ENCODE measurements at regions not wholly inside any gene's neighbourhood (a gene's known extent, or its start where the extent isn't known, plus 50 kb on each side); places are given as distances from the start of the nearest gene placed in this dataset.
A peak's percentile ranks its signal among the peaks of the same experiment; 100 is the strongest.

- DNase-seq (ENCODE audit: low read depth, low spot score), result no peak
- ChIA-PET CTCF (interaction anchor here (0.6 to 2.3 kb wide), 13 partner anchors 12 to 360 kb away, joined by 3 to 30 read pairs (median 3); partner anchors contain the start of gene ANKH), POLR2A (no interaction called here)
- H3K36me3 ChIP-seq (ENCODE audit: control insufficient read depth in 2 of 2, extremely low read depth in 1 of 2, insufficient read depth in 2 of 2, low read length in 2 of 2), result no peaks in the 10 kb centered on the region
- H3K4me3 ChIP-seq (replicated peaks in 1 of 3; ENCODE audit: insufficient read depth in 1 of 3, low read depth in 1 of 3, low read length in 3 of 3), result no peak overlapping the region
- BruUV-seq (replicated peaks), result no TSS peak
- H3K27me3 ChIP-seq (ENCODE audit: control insufficient read depth in 2 of 2, insufficient read depth in 2 of 2, low read length in 2 of 2), result peaks cover 2 to 5% of the 10 kb centered on the region in 2 experiments
- peak overlapping the region; percentile 7 for H3K9ac ChIP-seq (replicated peaks; ENCODE audit: extremely low read depth, insufficient read depth, low read length)
- TF ChIP-seq MYC (IDR thresholded peaks at IDR 0.05; ENCODE audit: low read depth, low read length), result no peak
- TF ChIP-seq GATA2 (IDR thresholded peaks at IDR 0.05; ENCODE audit: insufficient read depth, insufficient read length, low read depth, low read length), result no peak
- no peaks in the 10 kb centered on the region for H3K9me1 ChIP-seq (replicated peaks; ENCODE audit: control insufficient read depth, extremely low read depth, insufficient read depth, low read length)
- peaks cover 23% of the 10 kb centered on the region for H3K4me1 ChIP-seq (ENCODE audit: control insufficient read depth, extremely low read depth, insufficient read depth, low read length)
- no peaks in the 10 kb centered on the region for H3K9me3 ChIP-seq (replicated peaks; ENCODE audit: control insufficient read depth, insufficient read depth, low read length)
- intact Hi-C loops (cut with micrococcal nuclease), result loop anchor here (2.0 kb wide), 1 partner anchor 138 kb away; the partner anchor contains the start of gene ANKH
- peak overlapping the region; percentile 36 for H3K4me2 ChIP-seq (ENCODE audit: insufficient read depth, low read length)
- no peak overlapping the region for H2AFZ ChIP-seq (ENCODE audit: low read depth, low read length)
- no peaks in the 10 kb centered on the region for H4K20me1 ChIP-seq (replicated peaks; ENCODE audit: control insufficient read depth, extremely low read depth, insufficient read depth, low read length)
- dilution Hi-C loops (cut with MboI; ENCODE audit: extremely low pct_ligation_motif_present, low sequenced_read_pairs), result loop anchor here (25.0 kb wide), 1 partner anchor 272 kb away; no protein-coding TSS in a partner anchor
- no peak for FAIRE-seq
- peak overlapping the region; percentile 75 for H3K27ac ChIP-seq (ENCODE audit: insufficient read depth, low read depth, low read length)
- H3K79me2 ChIP-seq (ENCODE audit: control insufficient read depth, insufficient read depth, low read length), result no peaks in the 10 kb centered on the region
Observed at GRCh38 chr5:15008921-15009320, 137.3 kb upstream of the ANKH start.

GRCh38 chr5:15008476-15008875, 136.9 kb upstream of the ANKH start:
- dilution Hi-C loops (cut with MboI; ENCODE audit: extremely low pct_ligation_motif_present, low sequenced_read_pairs), result loop anchor here (25.0 kb wide), 1 partner anchor 271 kb away; no protein-coding TSS in a partner anchor
- no peak overlapping the region for H2AFZ ChIP-seq (ENCODE audit: low read depth, low read length)

More at GRCh38 chr5:15008476-15008875, 136.9 kb upstream of the ANKH start:
- intact Hi-C loops (cut with micrococcal nuclease), result loop anchor here (2.0 kb wide), 1 partner anchor 138 kb away; the partner anchor contains the start of gene ANKH
- no peaks in the 10 kb centered on the region for H3K9me3 ChIP-seq (replicated peaks; ENCODE audit: control insufficient read depth, insufficient read depth, low read length)
- peak; percentile 97 for FAIRE-seq
- POLR2A ChIA-PET, result no interaction called here
- H3K4me3 ChIP-seq (replicated peaks in 1 of 3; ENCODE audit: insufficient read depth in 1 of 3, low read depth in 1 of 3, low read length in 3 of 3), result no peak overlapping the region
- DNase-seq (ENCODE audit: low read depth, low spot score), result peak; percentile 91
- BruUV-seq (replicated peaks), result no TSS peak
- H3K4me1 ChIP-seq (ENCODE audit: control insufficient read depth, extremely low read depth, insufficient read depth, low read length), result peaks cover 23% of the 10 kb centered on the region
- no peaks in the 10 kb centered on the region for H3K36me3 ChIP-seq (ENCODE audit: control insufficient read depth in 2 of 2, extremely low read depth in 1 of 2, insufficient read depth in 2 of 2, low read length in 2 of 2)
- peak; percentile 76 for TF ChIP-seq JUN (IDR thresholded peaks at IDR 0.05; ENCODE audit: borderline replicate concordance, insufficient read depth, insufficient read length, low read depth)
- TF ChIP-seq FOS (IDR thresholded peaks at IDR 0.05; ENCODE audit: borderline replicate concordance, insufficient read depth, low read length), result peak; percentile 79
- no peak for TF ChIP-seq POLR2A (IDR thresholded peaks at IDR 0.05; ENCODE audit: low read depth, low read length)
- TF ChIP-seq, protein P1, sequence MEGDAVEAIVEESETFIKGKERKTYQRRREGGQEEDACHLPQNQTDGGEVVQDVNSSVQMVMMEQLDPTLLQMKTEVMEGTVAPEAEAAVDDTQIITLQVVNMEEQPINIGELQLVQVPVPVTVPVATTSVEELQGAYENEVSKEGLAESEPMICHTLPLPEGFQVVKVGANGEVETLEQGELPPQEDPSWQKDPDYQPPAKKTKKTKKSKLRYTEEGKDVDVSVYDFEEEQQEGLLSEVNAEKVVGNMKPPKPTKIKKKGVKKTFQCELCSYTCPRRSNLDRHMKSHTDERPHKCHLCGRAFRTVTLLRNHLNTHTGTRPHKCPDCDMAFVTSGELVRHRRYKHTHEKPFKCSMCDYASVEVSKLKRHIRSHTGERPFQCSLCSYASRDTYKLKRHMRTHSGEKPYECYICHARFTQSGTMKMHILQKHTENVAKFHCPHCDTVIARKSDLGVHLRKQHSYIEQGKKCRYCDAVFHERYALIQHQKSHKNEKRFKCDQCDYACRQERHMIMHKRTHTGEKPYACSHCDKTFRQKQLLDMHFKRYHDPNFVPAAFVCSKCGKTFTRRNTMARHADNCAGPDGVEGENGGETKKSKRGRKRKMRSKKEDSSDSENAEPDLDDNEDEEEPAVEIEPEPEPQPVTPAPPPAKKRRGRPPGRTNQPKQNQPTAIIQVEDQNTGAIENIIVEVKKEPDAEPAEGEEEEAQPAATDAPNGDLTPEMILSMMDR (IDR thresholded peaks at IDR 0.05; ENCODE audit: extremely low read depth in 1 of 2, insufficient read depth in 1 of 2, low read depth in 1 of 2, low read length in 2 of 2), result no peak
- no peak for TF ChIP-seq EZH2 (IDR thresholded peaks at IDR 0.05; ENCODE audit: borderline replicate concordance, low read depth, low read length, severe bottlenecking)
- TF ChIP-seq MAX (IDR thresholded peaks at IDR 0.05; ENCODE audit: insufficient read depth, insufficient read length), result no peak
- TF ChIP-seq POLR2AphosphoS5 (IDR thresholded peaks at IDR 0.05; ENCODE audit: insufficient read depth, low read depth, low read length), result peak; percentile 36
- no peak for TF ChIP-seq MYC (IDR thresholded peaks at IDR 0.05; ENCODE audit: low read depth, low read length)
- TF ChIP-seq GATA2 (IDR thresholded peaks at IDR 0.05; ENCODE audit: insufficient read depth, insufficient read length, low read depth, low read length), result no peak
- H3K27ac ChIP-seq (ENCODE audit: insufficient read depth, low read depth, low read length), result peak overlapping the region; percentile 75
- H3K9ac ChIP-seq (replicated peaks; ENCODE audit: extremely low read depth, insufficient read depth, low read length), result no peak overlapping the region
- peaks cover 2 to 5% of the 10 kb centered on the region in 2 experiments for H3K27me3 ChIP-seq (ENCODE audit: control insufficient read depth in 2 of 2, insufficient read depth in 2 of 2, low read length in 2 of 2)
- peak overlapping the region; percentile 36 for H3K4me2 ChIP-seq (ENCODE audit: insufficient read depth, low read length)
- CTCF ChIA-PET, result interaction anchor here (0.8 to 2.3 kb wide), 8 partner anchors 35 to 360 kb away, joined by 3 to 30 read pairs (median 4); partner anchors contain the start of gene ANKH
- no peaks in the 10 kb centered on the region for H3K79me2 ChIP-seq (ENCODE audit: control insufficient read depth, insufficient read depth, low read length)
- H3K9me1 ChIP-seq (replicated peaks; ENCODE audit: control insufficient read depth, extremely low read depth, insufficient read depth, low read length), result no peaks in the 10 kb centered on the region
- no peaks in the 10 kb centered on the region for H4K20me1 ChIP-seq (replicated peaks; ENCODE audit: control insufficient read depth, extremely low read depth, insufficient read depth, low read length)

Data from endothelial cell of umbilical vein (primary cell).